ENCODE measurements at regions not wholly inside any gene's neighbourhood (a gene's known extent, or its start where the extent isn't known, plus 50 kb on each side); places are given as distances from the start of the nearest gene placed in this dataset.

- H3K36me3 ChIP-seq (replicated peaks in 1 of 2; ENCODE audit: control insufficient read depth in 1 of 2, insufficient read depth in 2 of 2, low read length in 1 of 2): no peaks in the 10 kb centered on the region
- H3K27ac ChIP-seq (ENCODE audit: low read depth in 2 of 2, low read length in 1 of 2): no peak overlapping the region
- H3K27me3 ChIP-seq (ENCODE audit: insufficient read depth): no peaks in the 10 kb centered on the region
- no peaks in the 10 kb centered on the region for H3F3A ChIP-seq (replicated peaks; ENCODE audit: insufficient read depth)
- no peaks in the 10 kb centered on the region for H4K20me1 ChIP-seq (ENCODE audit: insufficient read depth)
- H3K9me3 ChIP-seq: no peaks in the 10 kb centered on the region
- CTCF ChIA-PET: interaction anchor here (0.8 to 1.3 kb wide), 2 partner anchors 13 to 461 kb away, joined by 3 read pairs; no protein-coding TSS in a partner anchor
- H2AFZ ChIP-seq (ENCODE audit: low read depth): no peak overlapping the region
- WGBS (ENCODE audit: low lambda C conversion rate): 36% methylated on average over 6 of the region's 6 CpGs
- no peaks in the 10 kb centered on the region for H3K79me2 ChIP-seq (ENCODE audit: insufficient read depth)
- TF ChIP-seq EZH2phosphoT487 (IDR thresholded peaks at IDR 0.05; ENCODE audit: borderline replicate concordance, low read depth) (no peak), RFX5 (IDR thresholded peaks at IDR 0.05; ENCODE audit: low read length) (no peak)
- H3K4me2 ChIP-seq: no peak overlapping the region
- DNase-seq: no peak
- H3K9ac ChIP-seq: no peak overlapping the region
- no peak overlapping the region for H3K4me3 ChIP-seq (ENCODE audit: low read depth in 2 of 2, low read length in 1 of 2)
- no peaks in the 10 kb centered on the region for H3K4me1 ChIP-seq (ENCODE audit: control insufficient read depth in 1 of 2, insufficient read depth in 2 of 2, low read depth in 1 of 2, low read length in 1 of 2)
- POLR2A ChIA-PET: no interaction called here
- H3K9me2 ChIP-seq: no peaks in the 10 kb centered on the region
Observed at GRCh38 chr6:7008451-7008988, 99.2 kb upstream of the RREB1 start.

DNA sequence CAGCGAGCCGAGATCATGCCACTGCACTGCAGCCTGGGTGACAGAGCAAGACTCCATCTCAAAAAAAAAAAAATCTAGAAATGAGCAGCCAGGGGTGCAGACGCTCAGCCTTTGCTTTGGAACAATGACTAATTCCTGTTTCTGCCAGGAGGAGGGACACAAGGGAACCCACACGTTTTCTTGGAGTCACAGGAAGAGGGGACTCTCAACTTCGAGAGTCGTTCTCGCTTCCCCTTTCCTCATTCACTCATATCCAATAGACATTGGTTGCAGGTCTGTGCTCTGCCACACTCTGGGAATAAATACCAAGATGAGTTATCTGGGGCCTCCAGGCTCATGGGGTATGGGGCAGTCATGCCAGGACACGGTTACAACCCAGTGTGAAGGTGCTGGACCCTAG is 91.5 kb upstream of the RREB1 start:
- DNase-seq: no peak
- Histone ChIP-seq H3K79me2 (ENCODE audit: insufficient read depth) (no peaks in the 10 kb centered on the region), H2AFZ (ENCODE audit: low read depth) (no peak overlapping the region), H3K36me3 (replicated peaks in 1 of 2; ENCODE audit: control insufficient read depth in 1 of 2, insufficient read depth in 2 of 2, low read length in 1 of 2) (no peaks in the 10 kb centered on the region), H3F3A (replicated peaks; ENCODE audit: insufficient read depth) (no peaks in the 10 kb centered on the region), H3K27ac (ENCODE audit: low read depth in 2 of 2, low read length in 1 of 2) (no peak overlapping the region), H3K9me2 (no peaks in the 10 kb centered on the region), H3K27me3 (ENCODE audit: insufficient read depth) (no peaks in the 10 kb centered on the region), H4K20me1 (ENCODE audit: insufficient read depth) (no peaks in the 10 kb centered on the region), H3K4me3 (ENCODE audit: low read depth in 2 of 2, low read length in 1 of 2) (no peak overlapping the region), H3K9me3 (no peaks in the 10 kb centered on the region), H3K4me2 (no peak overlapping the region), H3K4me1 (ENCODE audit: control insufficient read depth in 1 of 2, insufficient read depth in 2 of 2, low read depth in 1 of 2, low read length in 1 of 2) (no peaks in the 10 kb centered on the region), H3K9ac (no peak overlapping the region)
- WGBS (ENCODE audit: low lambda C conversion rate): 51% methylated on average over 8 of the region's 8 CpGs
- TF ChIP-seq USF1 (IDR thresholded peaks at IDR 0.05; ENCODE audit: borderline replicate concordance, low read depth) (no peak), RFX5 (IDR thresholded peaks at IDR 0.05; ENCODE audit: low read length) (no peak), NFIC (IDR thresholded peaks at IDR 0.05; ENCODE audit: borderline replicate concordance) (no peak), FOSL2 (IDR thresholded peaks at IDR 0.05; ENCODE audit: borderline replicate concordance, low read depth) (no peak), SIN3A (IDR thresholded peaks at IDR 0.05; ENCODE audit: borderline replicate concordance, low read depth, low read length) (no peak), EP300 (IDR thresholded peaks at IDR 0.05; ENCODE audit: borderline replicate concordance in 1 of 2, low read depth in 1 of 2, low read length in 1 of 2) (no peak), MEF2A (IDR thresholded peaks at IDR 0.05; ENCODE audit: borderline replicate concordance, low read depth) (no peak), SMC3 (IDR thresholded peaks at IDR 0.05; ENCODE audit: low read depth, low read length) (no peak), MXI1 (IDR thresholded peaks at IDR 0.05; ENCODE audit: low read depth, low read length) (no peak), EZH2phosphoT487 (IDR thresholded peaks at IDR 0.05; ENCODE audit: borderline replicate concordance, low read depth) (no peak), GATA2 (CRISPR knock-in tag; IDR thresholded peaks at IDR 0.05) (no peak), RCOR1 (IDR thresholded peaks at IDR 0.05; ENCODE audit: low read length) (no peak), RAD21 (IDR thresholded peaks at IDR 0.05; ENCODE audit: low read length) (no peak), TAF1 (IDR thresholded peaks at IDR 0.05; ENCODE audit: borderline replicate concordance, low read depth, low read length) (no peak), GABPA (IDR thresholded peaks at IDR 0.05; ENCODE audit: low read depth) (no peak), NRF1 (IDR thresholded peaks at IDR 0.05; ENCODE audit: low read depth, low read length) (no peak), ELF1 (IDR thresholded peaks at IDR 0.05) (no peak), PBX3 (IDR thresholded peaks at IDR 0.05) (no peak)
- TF ChIP-seq, protein P1, sequence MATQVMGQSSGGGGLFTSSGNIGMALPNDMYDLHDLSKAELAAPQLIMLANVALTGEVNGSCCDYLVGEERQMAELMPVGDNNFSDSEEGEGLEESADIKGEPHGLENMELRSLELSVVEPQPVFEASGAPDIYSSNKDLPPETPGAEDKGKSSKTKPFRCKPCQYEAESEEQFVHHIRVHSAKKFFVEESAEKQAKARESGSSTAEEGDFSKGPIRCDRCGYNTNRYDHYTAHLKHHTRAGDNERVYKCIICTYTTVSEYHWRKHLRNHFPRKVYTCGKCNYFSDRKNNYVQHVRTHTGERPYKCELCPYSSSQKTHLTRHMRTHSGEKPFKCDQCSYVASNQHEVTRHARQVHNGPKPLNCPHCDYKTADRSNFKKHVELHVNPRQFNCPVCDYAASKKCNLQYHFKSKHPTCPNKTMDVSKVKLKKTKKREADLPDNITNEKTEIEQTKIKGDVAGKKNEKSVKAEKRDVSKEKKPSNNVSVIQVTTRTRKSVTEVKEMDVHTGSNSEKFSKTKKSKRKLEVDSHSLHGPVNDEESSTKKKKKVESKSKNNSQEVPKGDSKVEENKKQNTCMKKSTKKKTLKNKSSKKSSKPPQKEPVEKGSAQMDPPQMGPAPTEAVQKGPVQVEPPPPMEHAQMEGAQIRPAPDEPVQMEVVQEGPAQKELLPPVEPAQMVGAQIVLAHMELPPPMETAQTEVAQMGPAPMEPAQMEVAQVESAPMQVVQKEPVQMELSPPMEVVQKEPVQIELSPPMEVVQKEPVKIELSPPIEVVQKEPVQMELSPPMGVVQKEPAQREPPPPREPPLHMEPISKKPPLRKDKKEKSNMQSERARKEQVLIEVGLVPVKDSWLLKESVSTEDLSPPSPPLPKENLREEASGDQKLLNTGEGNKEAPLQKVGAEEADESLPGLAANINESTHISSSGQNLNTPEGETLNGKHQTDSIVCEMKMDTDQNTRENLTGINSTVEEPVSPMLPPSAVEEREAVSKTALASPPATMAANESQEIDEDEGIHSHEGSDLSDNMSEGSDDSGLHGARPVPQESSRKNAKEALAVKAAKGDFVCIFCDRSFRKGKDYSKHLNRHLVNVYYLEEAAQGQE (IDR thresholded peaks at IDR 0.05; ENCODE audit: low read depth, low read length): no peak
- TF ChIP-seq, protein P2, sequence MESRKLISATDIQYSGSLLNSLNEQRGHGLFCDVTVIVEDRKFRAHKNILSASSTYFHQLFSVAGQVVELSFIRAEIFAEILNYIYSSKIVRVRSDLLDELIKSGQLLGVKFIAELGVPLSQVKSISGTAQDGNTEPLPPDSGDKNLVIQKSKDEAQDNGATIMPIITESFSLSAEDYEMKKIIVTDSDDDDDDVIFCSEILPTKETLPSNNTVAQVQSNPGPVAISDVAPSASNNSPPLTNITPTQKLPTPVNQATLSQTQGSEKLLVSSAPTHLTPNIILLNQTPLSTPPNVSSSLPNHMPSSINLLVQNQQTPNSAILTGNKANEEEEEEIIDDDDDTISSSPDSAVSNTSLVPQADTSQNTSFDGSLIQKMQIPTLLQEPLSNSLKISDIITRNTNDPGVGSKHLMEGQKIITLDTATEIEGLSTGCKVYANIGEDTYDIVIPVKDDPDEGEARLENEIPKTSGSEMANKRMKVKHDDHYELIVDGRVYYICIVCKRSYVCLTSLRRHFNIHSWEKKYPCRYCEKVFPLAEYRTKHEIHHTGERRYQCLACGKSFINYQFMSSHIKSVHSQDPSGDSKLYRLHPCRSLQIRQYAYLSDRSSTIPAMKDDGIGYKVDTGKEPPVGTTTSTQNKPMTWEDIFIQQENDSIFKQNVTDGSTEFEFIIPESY (IDR thresholded peaks at IDR 0.05; ENCODE audit: borderline replicate concordance, low read depth): no peak
- POLR2A ChIA-PET: no interaction called here
- CTCF ChIA-PET: no interaction called here

Data from SK-N-SH (cell line).